OCI-LY7 (cell line): ENCODE measurements at regions not wholly inside any gene's neighbourhood (a gene's known extent, or its start where the extent isn't known, plus 50 kb on each side); places are given as distances from the start of the nearest gene placed in this dataset.

Experiments used
- BruUV-seq: library from RNA; stranded (reverse); fragments of 400-500 nt; replicated peaks from 2 replicates; lab custom pipeline; 2021; lab: Mats Ljungman, UMichigan
- CTCF ChIA-PET: fragments of 300-600 bp; sonication (Branson Sonifier 250); formaldehyde crosslinking; loops from one replicate; lab custom pipeline; 2022; ENCODE audit warnings: antibody characterized with exemption; ENCODE audit not compliant: unreplicated experiment; lab: Charles Lee
- POLR2A ChIA-PET: fragments of 300-600 bp; sonication (Branson Sonifier 250); formaldehyde crosslinking; loops from one replicate; lab custom pipeline; 2022; ENCODE audit warnings: antibody characterized with exemption; lab: Charles Lee
- DNase-seq: peaks from one replicate; pipeline ENCODE4 v3.0.0-alpha.2; 2015; ENCODE audit warnings: low spot score
- H2AFZ ChIP-seq: fragments of 200-600 bp; sonication (generic), shearing (Covaris generic); 2 replicates; pipeline ENCODE4 v1.6.1; 2014; ENCODE audit warnings: mild to moderate bottlenecking, antibody characterized with exemption, low read length, moderate library complexity
- H3K27ac ChIP-seq: fragments of 200-600 bp; sonication (generic); 2 replicates; pipeline ENCODE4 v1.5.1; 2014; ENCODE audit warnings: mixed run types, low read depth, mild to moderate bottlenecking, moderate library complexity, low read length, inconsistent platforms; ENCODE audit not compliant: poor library complexity, severe bottlenecking
- H3K36me3 ChIP-seq: fragments of 200-600 bp; sonication (generic); 2 replicates; pipeline ENCODE4 v1.6.1; 2014; ENCODE audit warnings: mild to moderate bottlenecking, antibody characterized with exemption, low read length, moderate library complexity, mixed read lengths; ENCODE audit not compliant: insufficient read depth
- H3K4me1 ChIP-seq: fragments of 200-600 bp; sonication (generic); 2 replicates; pipeline ENCODE4 v1.5.1; 2014; ENCODE audit warnings: mild to moderate bottlenecking, low read length; ENCODE audit not compliant: insufficient read depth, poor library complexity, severe bottlenecking
- H3K4me2 ChIP-seq: fragments of 200-600 bp; sonication (generic); 2 replicates; pipeline ENCODE4 v1.6.1; 2014; ENCODE audit warnings: mild to moderate bottlenecking, low read length
- H3K4me3 ChIP-seq: fragments of 200-600 bp; sonication (generic); 2 replicates; pipeline ENCODE4 v1.5.1; 2014; ENCODE audit warnings: mild to moderate bottlenecking, low read depth, low read length; ENCODE audit not compliant: poor library complexity, severe bottlenecking
- H3K79me2 ChIP-seq: fragments of 200-600 bp; sonication (generic); 2 replicates; pipeline ENCODE4 v1.6.1; 2016; ENCODE audit warnings: low read depth, mild to moderate bottlenecking, low read length, moderate library complexity, mixed read lengths; ENCODE audit not compliant: insufficient read depth
- H3K9me2 ChIP-seq: fragments of 200-600 bp; sonication (generic); 2 replicates; pipeline ENCODE4 v1.6.1; 2016; ENCODE audit warnings: mild to moderate bottlenecking, low read length, mixed read lengths; ENCODE audit not compliant: insufficient read depth
- H3K9me3 ChIP-seq: fragments of 200-600 bp; sonication (generic); 2 replicates; pipeline ENCODE4 v1.6.1; 2014; ENCODE audit warnings: mild to moderate bottlenecking, mixed run types, low read length, mixed read lengths
- H4K20me1 ChIP-seq: fragments of 200-600 bp; sonication (generic); 2 replicates; pipeline ENCODE4 v1.6.1; 2014; ENCODE audit warnings: mild to moderate bottlenecking, antibody characterized with exemption, low read length, moderate library complexity, mixed read lengths; ENCODE audit not compliant: insufficient read depth
- EZH2phosphoT487 ChIP-seq: fragments of 200-600 bp; sonication (generic); IDR thresholded peaks from 2 replicates; pipeline ENCODE4 v1.6.1; 2018; ENCODE audit warnings: low read depth, borderline replicate concordance, mild to moderate bottlenecking, mixed run types, antibody characterized with exemption, low read length, moderate library complexity, mixed read lengths
- intact Hi-C: fragments of 100-400 bp; cut with micrococcal nuclease; formaldehyde crosslinking; loops from one replicate; pipeline ENCODE4 v1.10.0; 2022; ENCODE audit not compliant: unreplicated experiment
- TF ChIP-seq, protein P1 (sequence below): fragments of 200-600 bp; sonication (generic); conservative IDR thresholded peaks from 2 replicates; pipeline ENCODE4 v1.5.1; 2014; ENCODE audit warnings: mild to moderate bottlenecking, antibody characterized with exemption, low read length, moderate library complexity, mixed read lengths

DNA sequence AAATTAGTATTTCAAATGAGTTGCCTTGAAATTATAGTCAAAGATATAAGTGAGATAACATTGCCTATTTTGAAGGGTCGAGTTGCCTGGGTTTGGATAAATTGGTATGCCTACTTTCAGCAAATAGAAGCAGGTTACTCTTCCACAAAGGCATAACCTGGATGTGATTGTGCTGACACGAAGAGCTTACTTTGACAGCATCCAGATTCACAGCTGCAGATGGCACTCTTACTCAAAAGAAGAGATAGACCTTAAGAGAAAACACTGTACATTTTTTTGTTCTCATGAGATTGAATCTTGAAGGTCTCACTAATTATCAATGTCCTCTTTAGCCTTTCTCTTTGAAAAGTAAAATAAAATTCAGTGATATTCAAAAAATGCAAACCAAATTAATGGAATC is 1338.7 kb downstream of the REEP3 start:
- POLR2A ChIA-PET: no interaction called here
- H3K79me2 ChIP-seq: no peaks in the 10 kb centered on the region
- H4K20me1 ChIP-seq: no peaks in the 10 kb centered on the region
- no peak overlapping the region for H3K4me2 ChIP-seq
- no peak for DNase-seq
- no peaks in the 10 kb centered on the region for H3K9me2 ChIP-seq
- H2AFZ ChIP-seq: no peak overlapping the region
- no peak overlapping the region for H3K27ac ChIP-seq
- intact Hi-C loops: no loop called here
- H3K4me3 ChIP-seq: no peak overlapping the region
- H3K4me1 ChIP-seq: no peaks in the 10 kb centered on the region
- no peaks in the 10 kb centered on the region for H3K36me3 ChIP-seq
- no peaks in the 10 kb centered on the region for H3K9me3 ChIP-seq
- no peak for TF ChIP-seq EZH2phosphoT487
- BruUV-seq: no TSS peak
- CTCF ChIA-PET: no interaction called here

DNA sequence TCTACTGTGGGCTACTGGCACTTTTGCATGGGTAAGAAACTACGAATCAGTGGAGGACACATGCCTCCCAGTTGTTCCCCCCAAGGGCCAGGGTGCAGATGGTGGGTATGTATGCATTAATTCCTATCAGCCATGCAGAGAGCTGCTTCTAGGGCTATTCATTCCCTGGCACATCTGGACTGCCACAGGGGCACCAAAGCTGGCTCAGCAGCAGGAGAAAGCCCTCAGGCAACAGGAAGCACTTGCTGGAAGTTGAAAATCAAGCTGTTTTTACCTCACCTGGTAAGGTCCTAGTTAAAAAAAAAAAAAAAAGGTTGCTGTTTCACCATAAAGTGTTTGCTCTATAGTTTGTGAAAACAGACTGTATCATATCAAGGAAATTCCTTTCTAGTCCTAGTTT is 1342.6 kb downstream of the REEP3 start:
- Histone ChIP-seq H3K79me2 (no peaks in the 10 kb centered on the region), H3K9me2 (no peaks in the 10 kb centered on the region), H3K4me1 (no peaks in the 10 kb centered on the region), H2AFZ (no peak overlapping the region), H3K9me3 (no peaks in the 10 kb centered on the region), H3K4me2 (no peak overlapping the region), H3K27ac (no peak overlapping the region), H4K20me1 (no peaks in the 10 kb centered on the region), H3K4me3 (no peak overlapping the region), H3K36me3 (no peaks in the 10 kb centered on the region)
- TF ChIP-seq, protein P1, sequence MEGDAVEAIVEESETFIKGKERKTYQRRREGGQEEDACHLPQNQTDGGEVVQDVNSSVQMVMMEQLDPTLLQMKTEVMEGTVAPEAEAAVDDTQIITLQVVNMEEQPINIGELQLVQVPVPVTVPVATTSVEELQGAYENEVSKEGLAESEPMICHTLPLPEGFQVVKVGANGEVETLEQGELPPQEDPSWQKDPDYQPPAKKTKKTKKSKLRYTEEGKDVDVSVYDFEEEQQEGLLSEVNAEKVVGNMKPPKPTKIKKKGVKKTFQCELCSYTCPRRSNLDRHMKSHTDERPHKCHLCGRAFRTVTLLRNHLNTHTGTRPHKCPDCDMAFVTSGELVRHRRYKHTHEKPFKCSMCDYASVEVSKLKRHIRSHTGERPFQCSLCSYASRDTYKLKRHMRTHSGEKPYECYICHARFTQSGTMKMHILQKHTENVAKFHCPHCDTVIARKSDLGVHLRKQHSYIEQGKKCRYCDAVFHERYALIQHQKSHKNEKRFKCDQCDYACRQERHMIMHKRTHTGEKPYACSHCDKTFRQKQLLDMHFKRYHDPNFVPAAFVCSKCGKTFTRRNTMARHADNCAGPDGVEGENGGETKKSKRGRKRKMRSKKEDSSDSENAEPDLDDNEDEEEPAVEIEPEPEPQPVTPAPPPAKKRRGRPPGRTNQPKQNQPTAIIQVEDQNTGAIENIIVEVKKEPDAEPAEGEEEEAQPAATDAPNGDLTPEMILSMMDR: no peak
- TF ChIP-seq EZH2phosphoT487: no peak
- ChIA-PET CTCF (no interaction called here), POLR2A (interaction anchor here (0.7 to 0.9 kb wide), 5 partner anchors 20 to 1085 kb away, joined by 3 to 6 read pairs (median 3); no protein-coding TSS in a partner anchor)
- no peak for DNase-seq
- intact Hi-C loops: no loop called here
- BruUV-seq: no TSS peak

DNA sequence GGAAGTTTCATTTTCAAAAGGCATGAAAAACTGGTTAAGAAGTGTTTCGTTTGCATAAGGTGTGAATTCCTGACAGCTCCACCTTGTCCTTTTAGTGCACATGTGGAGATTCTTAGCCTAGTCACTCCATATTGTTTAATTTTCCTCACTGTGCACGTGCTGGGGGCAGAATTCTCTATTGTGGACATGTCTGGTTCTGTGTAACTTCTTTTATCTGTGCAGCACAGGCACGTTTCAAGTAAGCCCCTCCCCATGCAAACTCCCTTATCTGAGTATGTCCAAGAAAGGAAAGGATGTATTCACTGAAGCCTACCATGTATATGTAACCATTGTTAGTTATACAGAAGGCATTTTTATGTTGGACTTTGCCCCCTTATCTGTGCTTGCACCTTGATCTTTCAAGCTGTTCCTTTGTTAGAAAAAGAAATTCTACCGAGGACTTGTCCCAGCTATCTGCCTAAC is 1346.3 kb downstream of the REEP3 start:
- Histone ChIP-seq H2AFZ (no peak overlapping the region), H3K9me3 (no peaks in the 10 kb centered on the region), H3K36me3 (no peaks in the 10 kb centered on the region), H3K4me2 (no peak overlapping the region), H3K4me1 (no peaks in the 10 kb centered on the region), H3K4me3 (no peak overlapping the region), H3K9me2 (no peaks in the 10 kb centered on the region), H4K20me1 (no peaks in the 10 kb centered on the region), H3K27ac (no peak overlapping the region), H3K79me2 (no peaks in the 10 kb centered on the region)
- intact Hi-C loops: no loop called here
- POLR2A ChIA-PET: no interaction called here
- DNase-seq: no peak
- TF ChIP-seq, protein P1: no peak
- no peak for TF ChIP-seq EZH2phosphoT487
- no TSS peak for BruUV-seq
- CTCF ChIA-PET: no interaction called here
